Neural cell (in vitro differentiated cells): ENCODE measurements at regions not wholly inside any gene's neighbourhood (a gene's known extent, or its start where the extent isn't known, plus 50 kb on each side); places are given as distances from the start of the nearest gene placed in this dataset.

Source experiments
- EP300 ChIP-seq: fragments of 450-650 bp; conservative IDR thresholded peaks from 2 replicates; pipeline ENCODE4 v1.6.1; 2014; ENCODE audit warnings: antibody characterized with exemption, mild to moderate bottlenecking, moderate library complexity; ENCODE audit not compliant: poor library complexity, severe bottlenecking
- EZH2 ChIP-seq: fragments of 200-600, 300-800 bp; shearing (Covaris generic), sonication (generic); IDR thresholded peaks from 2 replicates; pipeline ENCODE4 v1.6.1; 2014; ENCODE audit warnings: antibody characterized with exemption, low read length, borderline replicate concordance, mild to moderate bottlenecking; ENCODE audit not compliant: insufficient read depth, poor library complexity, severe bottlenecking
- RAD21 ChIP-seq: fragments of 450-650 bp; conservative IDR thresholded peaks from 2 replicates; pipeline ENCODE4 v1.6.1; 2014; ENCODE audit warnings: antibody characterized with exemption, mild to moderate bottlenecking, moderate library complexity
- TAF1 ChIP-seq: IDR thresholded peaks from 2 replicates; pipeline ENCODE4 v1.6.1; 2012; ENCODE audit warnings: low read depth
- TF ChIP-seq, protein P1 (sequence below): IDR thresholded peaks from 2 replicates; pipeline ENCODE4 v1.6.1; 2012; ENCODE audit warnings: borderline replicate concordance
- TF ChIP-seq, protein P2 (sequence below): fragments of 450-650 bp; IDR thresholded peaks from 2 replicates; pipeline ENCODE4 v1.5.1; 2014; ENCODE audit warnings: antibody characterized with exemption, mild to moderate bottlenecking, moderate library complexity; ENCODE audit not compliant: poor library complexity, severe bottlenecking

DNA sequence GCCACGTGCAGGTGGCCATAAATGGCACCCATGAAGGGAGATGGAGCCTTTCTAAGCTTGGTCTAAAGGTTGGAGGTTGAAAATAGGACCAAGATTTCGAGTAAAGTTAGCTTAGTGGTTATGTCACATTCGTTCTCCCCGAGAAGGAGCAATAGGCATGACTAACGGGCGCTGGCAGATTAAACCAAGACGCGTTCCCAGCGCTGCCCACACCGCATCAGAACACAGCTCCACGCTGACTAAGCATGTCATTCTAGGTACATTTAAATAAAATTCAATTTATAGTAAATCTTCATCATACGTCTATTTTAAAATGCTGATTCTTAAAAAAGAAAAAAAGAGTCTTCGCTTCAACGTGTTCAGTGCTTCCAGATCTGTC, 95.0 kb upstream of the IRS2 start:
- no peak for TF ChIP-seq TAF1
- TF ChIP-seq, protein P1, sequence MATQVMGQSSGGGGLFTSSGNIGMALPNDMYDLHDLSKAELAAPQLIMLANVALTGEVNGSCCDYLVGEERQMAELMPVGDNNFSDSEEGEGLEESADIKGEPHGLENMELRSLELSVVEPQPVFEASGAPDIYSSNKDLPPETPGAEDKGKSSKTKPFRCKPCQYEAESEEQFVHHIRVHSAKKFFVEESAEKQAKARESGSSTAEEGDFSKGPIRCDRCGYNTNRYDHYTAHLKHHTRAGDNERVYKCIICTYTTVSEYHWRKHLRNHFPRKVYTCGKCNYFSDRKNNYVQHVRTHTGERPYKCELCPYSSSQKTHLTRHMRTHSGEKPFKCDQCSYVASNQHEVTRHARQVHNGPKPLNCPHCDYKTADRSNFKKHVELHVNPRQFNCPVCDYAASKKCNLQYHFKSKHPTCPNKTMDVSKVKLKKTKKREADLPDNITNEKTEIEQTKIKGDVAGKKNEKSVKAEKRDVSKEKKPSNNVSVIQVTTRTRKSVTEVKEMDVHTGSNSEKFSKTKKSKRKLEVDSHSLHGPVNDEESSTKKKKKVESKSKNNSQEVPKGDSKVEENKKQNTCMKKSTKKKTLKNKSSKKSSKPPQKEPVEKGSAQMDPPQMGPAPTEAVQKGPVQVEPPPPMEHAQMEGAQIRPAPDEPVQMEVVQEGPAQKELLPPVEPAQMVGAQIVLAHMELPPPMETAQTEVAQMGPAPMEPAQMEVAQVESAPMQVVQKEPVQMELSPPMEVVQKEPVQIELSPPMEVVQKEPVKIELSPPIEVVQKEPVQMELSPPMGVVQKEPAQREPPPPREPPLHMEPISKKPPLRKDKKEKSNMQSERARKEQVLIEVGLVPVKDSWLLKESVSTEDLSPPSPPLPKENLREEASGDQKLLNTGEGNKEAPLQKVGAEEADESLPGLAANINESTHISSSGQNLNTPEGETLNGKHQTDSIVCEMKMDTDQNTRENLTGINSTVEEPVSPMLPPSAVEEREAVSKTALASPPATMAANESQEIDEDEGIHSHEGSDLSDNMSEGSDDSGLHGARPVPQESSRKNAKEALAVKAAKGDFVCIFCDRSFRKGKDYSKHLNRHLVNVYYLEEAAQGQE = no peak
- TF ChIP-seq RAD21 = no peak
- TF ChIP-seq, protein P2, sequence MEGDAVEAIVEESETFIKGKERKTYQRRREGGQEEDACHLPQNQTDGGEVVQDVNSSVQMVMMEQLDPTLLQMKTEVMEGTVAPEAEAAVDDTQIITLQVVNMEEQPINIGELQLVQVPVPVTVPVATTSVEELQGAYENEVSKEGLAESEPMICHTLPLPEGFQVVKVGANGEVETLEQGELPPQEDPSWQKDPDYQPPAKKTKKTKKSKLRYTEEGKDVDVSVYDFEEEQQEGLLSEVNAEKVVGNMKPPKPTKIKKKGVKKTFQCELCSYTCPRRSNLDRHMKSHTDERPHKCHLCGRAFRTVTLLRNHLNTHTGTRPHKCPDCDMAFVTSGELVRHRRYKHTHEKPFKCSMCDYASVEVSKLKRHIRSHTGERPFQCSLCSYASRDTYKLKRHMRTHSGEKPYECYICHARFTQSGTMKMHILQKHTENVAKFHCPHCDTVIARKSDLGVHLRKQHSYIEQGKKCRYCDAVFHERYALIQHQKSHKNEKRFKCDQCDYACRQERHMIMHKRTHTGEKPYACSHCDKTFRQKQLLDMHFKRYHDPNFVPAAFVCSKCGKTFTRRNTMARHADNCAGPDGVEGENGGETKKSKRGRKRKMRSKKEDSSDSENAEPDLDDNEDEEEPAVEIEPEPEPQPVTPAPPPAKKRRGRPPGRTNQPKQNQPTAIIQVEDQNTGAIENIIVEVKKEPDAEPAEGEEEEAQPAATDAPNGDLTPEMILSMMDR = no peak
- no peak for TF ChIP-seq EP300
- TF ChIP-seq EZH2 = no peak
